Pancreas (tissue), 10 donors: ENCODE measurements at regions not wholly inside any gene's neighbourhood (a gene's known extent, or its start where the extent isn't known, plus 50 kb on each side); places are given as distances from the start of the nearest gene placed in this dataset.

ENCODE experiments used
- ATAC-seq, 4 donors: fragments of 200-7000 bp; cut with Tn5 transposase; one replicate each; pipeline versions ENCODE4 v1.8.0 to v1.9.1; 2020; ENCODE audit warnings: mild to moderate bottlenecking in 4 of 4, moderate library complexity in 4 of 4
- DNase-seq, 6 donors: peaks; one replicate each; pipeline ENCODE4 v3.0.0-alpha.2; 2020
- FAIRE-seq: peaks from 2 replicates; lab custom pipeline; 2012; peaks lifted over from hg19 to GRCh38; lab: Jason Lieb, UNC
- H3K27ac ChIP-seq, 4 donors: fragments of 200-600 bp; sonication (generic); 1 replicate in 3 of 4; 2 replicates in 1 of 4; pipeline versions ENCODE4 v1.5.0 to v1.8.0; 2020
- H3K27me3 ChIP-seq, 4 donors: fragments of 200-600 bp; one replicate each; pipeline ENCODE4 v1.8.0; 2021
- H3K36me3 ChIP-seq, 3 donors: fragments of 200-600 bp; sonication (generic) in 1 of 3; one replicate each; pipeline versions ENCODE4 v1.5.0 to v1.8.0; 2020 to 2021
- H3K4me1 ChIP-seq, 3 donors: fragments of 200-600 bp; one replicate each; pipeline ENCODE4 v1.8.0; 2021
- H3K4me3 ChIP-seq, 4 donors: fragments of 200-600 bp; sonication (generic) in 2 of 4; one replicate each; pipeline versions ENCODE4 v1.5.0 to v1.8.0; 2020 to 2021
- H3K9me3 ChIP-seq, 4 donors: fragments of 200-600 bp; one replicate each; pipeline ENCODE4 v1.8.0; 2021
- CTCF ChIP-seq, 4 donors: fragments of 200-600 bp; sonication (generic) in 3 of 4; IDR thresholded peaks; one replicate each; pipeline versions ENCODE4 v1.5.0 to v1.8.0; 2021; ENCODE audit warnings: antibody characterized with exemption in 4 of 4
- WGBS, 2 donors: extraction: QIAGEN DNeasy Blood & Tissue Kit; methylation state at CpG; one replicate each; pipeline ENCODE4 v1.1.7; 2013; 5-methylcytosine and 5-hydroxymethylcytosine counted together
- intact Hi-C, 3 donors: fragments of 100-400 bp; cut with DNase I; formaldehyde crosslinking; loops; one replicate each; pipeline versions ENCODE4 v1.11.1 to v1.14.2; 2022
- donor health status: healthy with polysubstance abuse.
- donor health status: DM: no; HTN: no; CAD: no; lungs with moderate emphysema.
- donor health status: DM: no; HTN: no; CAD: no.
- donor health status: control.
- donor health status: control.
- donor health status: Bipolar disorder and iron deficiency.
- donor health status: DM: yes; HTN: yes; CAD: no.
- donor health status: DM: no; HTN: no; CAD: no.
- donor health status: DM: no; HTN: no; CAD: no.
- donor health status: DM: yes; HTN: yes; CAD: no.

GRCh38 chr15:47652844-47653243 is 64.5 kb upstream of the SEMA6D start:
- H3K4me3 ChIP-seq: no peak overlapping the region
- peaks cover 3 to 16% (median 6%) of the 10 kb centered on the region in 3 donors for H3K4me1 ChIP-seq
- TF ChIP-seq CTCF (IDR thresholded peaks at IDR 0.05): no peak
- peak overlapping the region in 1 of 4 donors; percentile 40 for H3K27ac ChIP-seq
- no peaks in the 10 kb centered on the region for H3K27me3 ChIP-seq
- ATAC-seq (peak; percentile 45 to 64 (median 54)), FAIRE-seq (no peak), DNase-seq (no peak)
- no peaks in the 10 kb centered on the region for H3K9me3 ChIP-seq
- intact Hi-C loops: no loop called here
- no peaks in the 10 kb centered on the region for H3K36me3 ChIP-seq
- WGBS, 2 donors: 30 to 35% methylated on average over 2 of the region's 2 CpGs

- H3K4me3 ChIP-seq: no peak overlapping the region
- no peaks in the 10 kb centered on the region for H3K36me3 ChIP-seq
- WGBS, 2 donors: 92% methylated on average over 5 of the region's 5 CpGs
- ATAC-seq (no peak), DNase-seq (no peak), FAIRE-seq (no peak)
- no peaks in the 10 kb centered on the region for H3K9me3 ChIP-seq
- H3K4me1 ChIP-seq: no peaks in the 10 kb centered on the region
- no peak for TF ChIP-seq CTCF (IDR thresholded peaks at IDR 0.05)
- no peak overlapping the region for H3K27ac ChIP-seq
- no peaks in the 10 kb centered on the region for H3K27me3 ChIP-seq
- intact Hi-C loops: no loop called here
These were observed 55.6 kb upstream of the SEMA6D start for GRCh38 chr15:47661661-47662180.

- DNase-seq (no peak), FAIRE-seq (no peak), ATAC-seq (no peak)
These were observed 54.2 kb upstream of the SEMA6D start for GRCh38 chr15:47663101-47663500.

More at GRCh38 chr15:47663101-47663500, 54.2 kb upstream of the SEMA6D start:
- Histone ChIP-seq H3K9me3 (no peaks in the 10 kb centered on the region), H3K4me3 (no peak overlapping the region), H3K27me3 (no peaks in the 10 kb centered on the region), H3K27ac (no peak overlapping the region), H3K4me1 (no peaks in the 10 kb centered on the region), H3K36me3 (no peaks in the 10 kb centered on the region)
- intact Hi-C loops: no loop called here
- TF ChIP-seq CTCF (IDR thresholded peaks at IDR 0.05): no peak
- WGBS, 2 donors: 40 to 42% methylated on average over 2 of the region's 2 CpGs
